GM19023 (cell line): ENCODE measurements at regions not wholly inside any gene's neighbourhood (a gene's known extent, or its start where the extent isn't known, plus 50 kb on each side); places are given as distances from the start of the nearest gene placed in this dataset.
"Not testable (repeated sequence)": the region's sequence is repeated elsewhere in the genome, so short reads cannot be mapped to it uniquely, and the experiment has no call there.

Experiments used
- ATAC-seq: cut with Tn5 transposase; IDR thresholded peaks from one replicate; pipeline ENCODE4 v1.9.1; 2021; ENCODE audit warnings: mild to moderate bottlenecking, moderate library complexity; ENCODE audit not compliant: unreplicated experiment

GRCh38 chr11:115613004-115613403 is 108.8 kb upstream of the CADM1 start:
- no peak for ATAC-seq

DNA sequence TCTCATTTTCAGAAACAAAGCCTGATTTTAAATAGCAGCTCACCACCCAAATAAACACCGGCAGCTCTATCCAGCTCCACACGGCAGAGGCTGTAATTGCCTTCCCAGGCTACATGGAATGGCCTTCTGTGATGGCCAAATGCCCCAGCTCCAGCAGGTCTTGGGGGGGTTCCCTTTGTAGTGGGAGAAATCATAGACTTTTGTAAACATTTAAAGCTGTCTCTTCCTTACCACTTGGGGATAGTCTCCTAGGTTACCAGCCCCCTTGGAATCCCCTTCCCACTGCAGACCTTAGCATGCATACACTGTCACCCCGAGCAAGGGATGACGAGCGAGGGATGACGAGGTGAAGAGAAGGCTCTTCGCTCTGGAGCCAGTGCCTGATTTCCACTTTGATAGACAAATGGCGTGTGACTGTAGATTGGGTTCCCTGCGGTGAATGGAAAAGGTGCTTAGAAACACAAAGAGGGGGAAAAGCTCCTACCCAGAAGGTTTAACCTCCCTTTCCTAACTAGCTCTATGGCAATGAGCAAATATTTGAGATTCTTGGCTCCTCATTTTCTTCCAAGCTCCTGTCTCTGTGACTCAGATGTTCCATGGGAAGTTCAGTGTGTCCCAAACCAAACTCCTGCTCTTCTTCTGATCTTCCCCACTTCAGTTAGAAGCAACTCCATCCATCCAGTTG is 108.0 kb upstream of the CADM1 start:
- no peak for ATAC-seq

- no peak for ATAC-seq
Observed at GRCh38 chr11:115611343-115611742, 107.1 kb upstream of the CADM1 start.

- ATAC-seq = no peak
Observed at GRCh38 chr11:115610908-115611307, 106.7 kb upstream of the CADM1 start.

GRCh38 chr11:115610234-115610633 is 106.0 kb upstream of the CADM1 start:
- not testable (repeated sequence) for ATAC-seq

GRCh38 chr11:115608976-115609375 is 104.8 kb upstream of the CADM1 start:
- ATAC-seq = no peak

DNA sequence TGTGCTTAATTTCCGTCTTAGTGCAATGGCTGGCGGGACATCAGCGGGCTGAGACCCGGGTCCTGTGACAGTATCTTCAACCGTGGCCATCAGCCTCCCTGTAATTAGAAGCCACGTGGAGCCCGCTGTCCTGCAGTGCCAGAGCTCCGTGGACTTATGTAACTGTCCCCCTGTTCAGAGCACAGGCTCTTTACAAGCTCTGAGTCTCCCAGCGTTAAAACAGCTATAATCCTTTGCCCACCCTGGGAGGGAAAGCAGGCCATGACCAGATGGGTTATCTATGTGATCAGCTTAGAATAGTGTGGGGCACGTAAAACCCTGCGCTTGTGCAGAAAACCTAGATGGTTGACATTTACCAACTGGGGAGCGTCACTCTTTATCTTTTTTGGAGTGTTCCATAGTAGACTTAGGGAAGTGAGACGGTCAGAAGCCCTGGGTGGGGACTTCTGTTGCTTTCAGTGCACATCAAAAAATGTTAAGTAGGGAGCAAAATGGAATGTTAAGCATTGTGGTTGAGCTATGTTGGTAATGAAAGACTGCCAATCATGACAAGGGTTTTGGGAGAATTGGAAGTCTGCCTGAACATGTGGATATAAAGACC is 103.5 kb upstream of the CADM1 start:
- ATAC-seq = no peak

- no peak for ATAC-seq
Observed at GRCh38 chr11:115606498-115607220, 102.4 kb upstream of the CADM1 start.

DNA sequence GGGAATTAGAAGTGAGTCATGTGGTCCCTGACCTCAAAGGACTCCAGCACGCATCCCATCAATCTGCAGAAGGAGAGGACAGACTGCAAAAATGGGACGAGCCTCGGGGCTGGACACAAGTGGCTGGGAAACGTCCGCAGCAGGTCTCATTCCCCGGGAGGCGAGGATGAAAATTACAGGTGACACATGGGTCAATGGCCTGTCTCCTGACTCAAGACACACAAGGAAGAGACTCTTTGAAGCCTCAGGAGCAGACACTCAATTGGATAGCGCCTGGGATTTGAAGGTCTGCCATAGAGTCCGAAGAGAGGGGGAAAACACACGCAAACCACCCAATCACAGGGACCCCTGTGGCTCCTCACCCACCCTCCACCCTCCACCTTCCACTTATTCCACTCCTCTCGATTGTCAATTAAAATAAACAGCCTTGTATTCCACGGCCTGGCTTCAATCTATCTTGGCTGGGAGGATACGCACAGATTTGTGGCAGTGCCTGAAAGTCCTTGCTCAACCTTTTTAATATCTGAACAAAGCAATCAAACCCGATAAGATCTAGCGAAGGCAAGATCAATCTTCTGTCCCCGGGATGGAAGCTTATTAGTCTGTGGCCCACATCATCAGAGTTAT is 101.8 kb upstream of the CADM1 start:
- ATAC-seq = no peak

- not testable (repeated sequence) for ATAC-seq
Observed at GRCh38 chr11:115605397-115605796, 101.2 kb upstream of the CADM1 start.

GRCh38 chr11:115599125-115599524 is 94.9 kb upstream of the CADM1 start:
- ATAC-seq = no peak

GRCh38 chr11:115598257-115598901 is 94.2 kb upstream of the CADM1 start:
- no peak for ATAC-seq

DNA sequence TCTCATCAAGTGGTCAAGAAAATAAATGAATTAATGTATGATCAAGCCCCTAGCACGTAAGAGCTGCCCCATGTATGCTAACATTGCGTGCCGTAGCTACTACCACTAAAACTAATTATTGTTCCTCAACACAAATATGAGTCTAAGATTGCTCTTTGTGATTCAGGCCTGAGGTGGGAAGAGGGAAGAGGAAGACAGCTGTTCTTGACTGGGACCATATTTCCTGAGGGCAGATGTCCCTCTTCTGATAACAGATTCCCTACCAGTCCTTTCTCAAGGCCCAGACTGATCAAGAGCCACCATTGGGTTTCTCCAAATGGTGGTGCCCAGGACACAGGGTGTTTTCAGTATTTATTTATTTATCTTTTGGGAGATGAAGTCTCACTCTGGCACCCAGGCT is 87.2 kb upstream of the CADM1 start:
- no peak for ATAC-seq

DNA sequence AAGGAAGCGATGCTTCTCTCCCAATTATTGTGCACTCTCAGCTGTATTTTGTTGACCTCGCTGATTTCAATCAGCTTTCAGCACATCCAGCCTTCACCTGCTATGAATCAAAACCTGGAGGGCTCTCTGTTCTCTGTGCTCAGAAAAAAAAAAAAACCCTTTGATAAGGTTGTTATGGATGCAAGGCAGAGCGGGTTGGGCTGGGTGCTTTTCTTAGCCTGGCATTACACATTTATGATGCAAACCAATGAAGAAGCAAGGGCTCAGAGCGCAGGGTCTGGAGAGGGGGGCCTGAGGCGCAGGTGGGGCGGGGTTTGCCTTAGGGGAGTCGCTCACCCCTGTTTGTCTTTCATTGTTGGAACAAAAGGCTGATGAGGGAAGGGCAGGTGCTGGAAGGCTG is 86.0 kb upstream of the CADM1 start:
- ATAC-seq = no peak

DNA sequence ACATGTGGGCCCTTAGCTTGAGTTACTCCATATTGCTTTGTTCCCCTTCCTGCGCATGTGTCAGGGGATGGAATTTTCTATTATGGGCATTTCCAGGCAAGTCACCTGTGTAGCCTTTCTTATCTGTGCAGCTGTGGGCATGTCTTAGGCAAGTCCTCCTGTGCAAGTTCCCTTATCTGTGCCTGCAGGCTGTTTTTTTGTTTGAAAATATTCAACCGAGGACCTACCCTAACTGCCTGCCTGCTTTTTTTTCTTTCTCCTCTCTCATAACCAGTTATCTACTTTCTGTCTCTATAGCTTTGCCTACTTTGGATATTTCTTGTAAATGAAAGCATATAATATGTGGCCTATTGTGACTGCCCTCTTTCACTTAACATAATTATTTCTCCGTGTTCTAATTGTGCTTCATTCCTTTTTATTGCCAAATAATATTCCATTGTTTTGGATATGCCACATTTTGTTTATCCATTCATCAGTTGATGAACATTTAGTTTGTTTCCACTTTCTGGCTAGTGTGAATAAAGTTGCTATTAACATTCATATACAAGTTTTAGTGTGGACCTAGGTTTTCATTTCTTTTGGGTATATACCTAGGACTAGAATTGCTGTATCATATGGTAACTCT is 83.6 kb upstream of the CADM1 start:
- no peak for ATAC-seq

- peak; percentile 86 for ATAC-seq
Observed at GRCh38 chr11:115585361-115586024, 81.3 kb upstream of the CADM1 start.

DNA sequence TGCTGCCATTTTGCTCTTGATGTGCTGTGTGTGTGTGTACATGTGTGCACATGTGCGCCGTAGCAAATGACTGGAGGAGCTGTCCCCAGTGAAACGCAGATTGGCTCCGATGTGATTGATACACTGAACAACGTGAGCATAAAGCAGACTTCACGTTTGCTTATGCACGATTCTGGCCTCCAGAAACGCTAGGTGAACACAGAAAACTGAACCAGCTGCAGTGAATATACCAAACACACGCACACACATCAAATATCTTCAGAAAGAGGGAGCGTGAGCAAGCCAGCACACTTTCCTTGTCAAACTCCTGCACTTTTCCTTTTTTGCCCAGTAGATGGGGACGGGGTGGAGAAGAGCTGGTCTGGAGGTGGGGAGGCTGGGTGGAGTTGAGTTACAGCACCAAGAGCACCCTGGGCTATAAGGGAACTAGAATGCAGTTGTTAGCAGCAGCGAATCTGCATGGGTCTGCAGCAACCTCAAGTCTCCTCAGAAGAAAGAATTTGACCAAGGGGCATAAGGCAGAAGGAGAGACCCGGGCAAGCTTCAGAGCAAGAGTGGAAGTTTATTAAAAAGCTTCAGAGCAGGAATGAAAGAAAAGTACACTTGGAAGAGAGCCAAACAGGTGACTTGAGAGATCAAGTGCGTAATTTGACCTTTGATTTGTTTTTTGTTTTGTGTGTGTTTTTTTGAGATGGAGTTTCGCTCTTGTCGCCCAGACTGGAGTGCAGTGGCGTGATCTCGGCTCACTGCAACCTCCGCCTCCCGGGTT is 77.8 kb upstream of the CADM1 start:
- ATAC-seq = no peak

DNA sequence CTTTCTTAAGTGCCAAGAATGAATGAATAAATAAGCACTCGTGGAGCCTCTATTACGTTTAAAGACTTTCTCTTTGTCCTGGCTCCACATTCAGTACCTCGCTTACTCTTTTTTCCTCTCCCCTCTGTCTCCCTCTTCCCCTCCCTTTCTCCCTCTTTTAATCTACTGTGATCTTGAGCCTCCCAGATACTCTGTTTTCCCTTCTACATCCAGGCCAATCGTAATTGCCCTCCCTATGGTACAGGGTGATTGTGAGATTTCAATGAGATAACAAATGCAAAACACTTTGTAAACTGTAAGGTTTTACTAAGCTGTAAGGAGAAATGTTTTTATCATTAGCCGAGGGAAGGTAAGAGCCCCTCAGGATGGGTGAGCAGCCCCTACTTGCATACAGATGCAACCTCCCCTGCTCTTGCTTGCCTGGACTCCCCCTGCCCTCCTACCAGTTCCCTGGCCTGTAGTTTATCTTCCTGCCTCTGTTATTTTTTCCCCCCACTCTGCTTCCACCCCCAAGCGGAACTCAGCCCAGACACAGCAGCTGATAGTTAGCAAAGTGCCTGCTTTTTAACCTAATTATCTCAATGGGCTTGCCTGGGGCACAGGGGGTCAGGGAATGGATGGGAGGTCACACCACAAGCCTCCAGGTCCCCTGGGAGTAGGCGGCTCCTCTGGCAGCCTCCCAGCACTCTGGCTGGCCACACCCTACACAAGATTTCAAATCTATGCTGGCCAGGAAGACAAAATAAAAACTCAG is 76.9 kb upstream of the CADM1 start:
- no peak for ATAC-seq

DNA sequence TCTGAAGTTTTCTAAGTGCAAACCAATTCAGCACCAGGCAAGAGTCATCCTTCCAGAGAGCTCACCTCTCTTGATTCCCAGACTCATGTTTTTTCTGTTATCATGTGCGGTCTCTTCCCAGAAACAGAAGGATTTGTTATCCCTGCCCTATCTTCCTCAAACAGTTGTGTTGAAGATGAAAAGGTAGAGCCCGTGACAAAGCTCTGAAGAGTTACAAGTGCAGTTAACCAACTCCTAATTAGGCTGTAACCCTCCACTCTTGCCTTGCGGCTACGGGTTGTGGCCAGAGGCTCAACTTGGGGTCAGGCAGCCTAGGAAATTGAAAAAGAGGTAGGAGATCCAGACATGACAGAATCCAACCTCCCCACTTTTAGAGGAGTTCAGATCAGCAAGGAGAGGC is 76.2 kb upstream of the CADM1 start:
- ATAC-seq = no peak
